ENCODE measurements at regions not wholly inside any gene's neighbourhood (a gene's known extent, or its start where the extent isn't known, plus 50 kb on each side); places are given as distances from the start of the nearest gene placed in this dataset.

DNA sequence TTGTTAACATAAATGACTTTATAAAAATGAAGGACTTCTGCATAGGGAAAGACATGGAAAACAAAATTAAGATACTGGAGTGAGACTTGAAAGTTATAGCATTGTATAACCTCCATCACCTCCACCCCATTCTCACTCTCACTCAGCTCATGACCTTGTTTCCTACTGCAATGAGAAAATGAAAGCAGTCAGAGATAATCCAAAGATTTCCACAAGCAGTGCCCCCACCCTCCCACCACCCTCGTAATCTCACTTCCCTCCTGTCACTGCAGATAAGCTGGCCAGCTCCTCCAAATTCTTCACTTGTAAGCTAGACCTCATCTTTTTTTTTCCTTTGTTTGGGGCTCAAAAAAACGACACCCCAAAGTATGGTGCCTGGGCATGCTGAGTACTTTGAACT is 52.9 kb upstream of the PROKR2 start:
- TF ChIP-seq EZH2phosphoT487 (IDR thresholded peaks at IDR 0.05; ENCODE audit: borderline replicate concordance, low read length) = no peak
- TF ChIP-seq, protein P1, sequence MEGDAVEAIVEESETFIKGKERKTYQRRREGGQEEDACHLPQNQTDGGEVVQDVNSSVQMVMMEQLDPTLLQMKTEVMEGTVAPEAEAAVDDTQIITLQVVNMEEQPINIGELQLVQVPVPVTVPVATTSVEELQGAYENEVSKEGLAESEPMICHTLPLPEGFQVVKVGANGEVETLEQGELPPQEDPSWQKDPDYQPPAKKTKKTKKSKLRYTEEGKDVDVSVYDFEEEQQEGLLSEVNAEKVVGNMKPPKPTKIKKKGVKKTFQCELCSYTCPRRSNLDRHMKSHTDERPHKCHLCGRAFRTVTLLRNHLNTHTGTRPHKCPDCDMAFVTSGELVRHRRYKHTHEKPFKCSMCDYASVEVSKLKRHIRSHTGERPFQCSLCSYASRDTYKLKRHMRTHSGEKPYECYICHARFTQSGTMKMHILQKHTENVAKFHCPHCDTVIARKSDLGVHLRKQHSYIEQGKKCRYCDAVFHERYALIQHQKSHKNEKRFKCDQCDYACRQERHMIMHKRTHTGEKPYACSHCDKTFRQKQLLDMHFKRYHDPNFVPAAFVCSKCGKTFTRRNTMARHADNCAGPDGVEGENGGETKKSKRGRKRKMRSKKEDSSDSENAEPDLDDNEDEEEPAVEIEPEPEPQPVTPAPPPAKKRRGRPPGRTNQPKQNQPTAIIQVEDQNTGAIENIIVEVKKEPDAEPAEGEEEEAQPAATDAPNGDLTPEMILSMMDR (IDR thresholded peaks at IDR 0.05; ENCODE audit: low read depth, low read length, poor library complexity, severe bottlenecking) = no peak
